ENCODE measurements at regions not wholly inside any gene's neighbourhood (a gene's known extent, or its start where the extent isn't known, plus 50 kb on each side); places are given as distances from the start of the nearest gene placed in this dataset.

GRCh38 chr21:29235714-29236197 is 63.0 kb upstream of the BACH1 start:
- H3K27ac Mint-ChIP-seq: no peak overlapping the region
- TF ChIP-seq STAT1 (IDR thresholded peaks at IDR 0.05; ENCODE audit: unreplicated experiment) (no peak), ZNF331 (CRISPR knock-in tag; IDR thresholded peaks at IDR 0.05; ENCODE audit: low read depth) (no peak), POLR2AphosphoS5 (IDR thresholded peaks at IDR 0.05; ENCODE audit: low read depth) (no peak), CTCF (conservative IDR thresholded peaks at IDR 0.05; ENCODE audit: low read depth in 2 of 2) (no peak), REST (IDR thresholded peaks at IDR 0.05; ENCODE audit: unreplicated experiment) (no peak)
- H2AFZ ChIP-seq: peak overlapping the region; percentile 72
- no peak overlapping the region for H3K27ac ChIP-seq (ENCODE audit: low read depth)
- no peak for ATAC-seq
- H3K4me1 ChIP-seq (ENCODE audit: insufficient read depth): no peaks in the 10 kb centered on the region
- H3K4me3 ChIP-seq: no peak overlapping the region
- H3K9me3 Mint-ChIP-seq: no peaks in the 10 kb centered on the region
- peaks cover 2% of the 10 kb centered on the region for H3K27me3 Mint-ChIP-seq (ENCODE audit: insufficient read depth, low read depth, poor library complexity)
- H3K36me3 Mint-ChIP-seq (ENCODE audit: low read depth): no peaks in the 10 kb centered on the region
- H3F3A ChIP-seq (replicated peaks; ENCODE audit: low read depth): no peaks in the 10 kb centered on the region
- no peaks in the 10 kb centered on the region for H3K27me3 ChIP-seq (ENCODE audit: insufficient read depth)
- no peak for DNase-seq (ENCODE audit: low spot score)
- H3K4me1 Mint-ChIP-seq: peaks cover 8% of the 10 kb centered on the region
- H3K36me3 ChIP-seq (ENCODE audit: insufficient read depth): no peaks in the 10 kb centered on the region
- no peaks in the 10 kb centered on the region for H4K20me1 ChIP-seq (replicated peaks; ENCODE audit: insufficient read depth)
- no peaks in the 10 kb centered on the region for H3K79me2 ChIP-seq (replicated peaks; ENCODE audit: insufficient read depth)
- no peak overlapping the region for H3K4me2 ChIP-seq
- H3K9me2 ChIP-seq (ENCODE audit: insufficient read depth): peaks cover 8% of the 10 kb centered on the region; the same call in 1 of the 2 replicates
- H3K4me3 Mint-ChIP-seq: no peak overlapping the region

GRCh38 chr21:29236201-29236600 is 62.5 kb upstream of the BACH1 start:
- peak overlapping the region; percentile 72; the same call in 1 of the 2 replicates for H2AFZ ChIP-seq
- no peak for ATAC-seq
- H3K4me1 Mint-ChIP-seq: peaks cover 8% of the 10 kb centered on the region
- TF ChIP-seq ZNF462 (CRISPR knock-in tag; IDR thresholded peaks at IDR 0.05) (no peak), EZH2phosphoT487 (IDR thresholded peaks at IDR 0.05; ENCODE audit: unreplicated experiment) (no peak), JUNB (IDR thresholded peaks at IDR 0.05; ENCODE audit: unreplicated experiment) (no peak), ZNF331 (CRISPR knock-in tag; IDR thresholded peaks at IDR 0.05; ENCODE audit: low read depth) (no peak), STAT1 (IDR thresholded peaks at IDR 0.05; ENCODE audit: unreplicated experiment) (no peak)

More at GRCh38 chr21:29236201-29236600, 62.5 kb upstream of the BACH1 start:
- no peak for DNase-seq (ENCODE audit: low spot score)
- no peak overlapping the region for H3K27ac ChIP-seq (ENCODE audit: low read depth)
- H3K4me3 ChIP-seq: no peak overlapping the region
- no peaks in the 10 kb centered on the region for H3K27me3 ChIP-seq (ENCODE audit: insufficient read depth)
- no peaks in the 10 kb centered on the region for H3K79me2 ChIP-seq (replicated peaks; ENCODE audit: insufficient read depth)
- H3K36me3 Mint-ChIP-seq (ENCODE audit: low read depth): no peaks in the 10 kb centered on the region
- H3K4me3 Mint-ChIP-seq: no peak overlapping the region
- peaks cover 8% of the 10 kb centered on the region; the same call in 1 of the 2 replicates for H3K9me2 ChIP-seq (ENCODE audit: insufficient read depth)
- H3K4me1 ChIP-seq (ENCODE audit: insufficient read depth): no peaks in the 10 kb centered on the region
- no peaks in the 10 kb centered on the region for H4K20me1 ChIP-seq (replicated peaks; ENCODE audit: insufficient read depth)
- H3K9me3 Mint-ChIP-seq: no peaks in the 10 kb centered on the region
- H3F3A ChIP-seq (replicated peaks; ENCODE audit: low read depth): no peaks in the 10 kb centered on the region
- H3K36me3 ChIP-seq (ENCODE audit: insufficient read depth): no peaks in the 10 kb centered on the region
- no peak overlapping the region for H3K4me2 ChIP-seq
- peaks cover 2% of the 10 kb centered on the region for H3K27me3 Mint-ChIP-seq (ENCODE audit: insufficient read depth, low read depth, poor library complexity)
- H3K27ac Mint-ChIP-seq: no peak overlapping the region

Measured in GM23338 (cell line).